K562 (cell line): ENCODE measurements at regions not wholly inside any gene's neighbourhood (a gene's known extent, or its start where the extent isn't known, plus 50 kb on each side); places are given as distances from the start of the nearest gene placed in this dataset.

Experiments used
- ATAC-seq: fragments of 200-7000 bp; cut with Tn5 transposase; 3 replicates; pipeline ENCODE4 v1.9.1; 2020; ENCODE audit warnings: moderate library complexity
- BruUV-seq: library from RNA; stranded (reverse); fragments of 400-500 nt; replicated peaks from 2 replicates; lab custom pipeline; 2021; lab: Mats Ljungman, UMichigan
- CTCF ChIA-PET: fragments of 300-600 bp; formaldehyde crosslinking; extraction: SDS; loops from one replicate; lab custom pipeline; 2021; ENCODE audit warnings: low intra/inter-chr PET ratio; lab: Yijun Ruan, JAX
- POLR2A ChIA-PET: fragments of 300-600, 350-650 bp; sonication (Branson Sonifier 250); formaldehyde crosslinking; extraction: SDS; loops from one replicate; lab custom pipeline; 2021; ENCODE audit warnings: antibody characterized with exemption, inconsistent platforms; lab: Yijun Ruan, JAX
- DNase-seq, 4 experiments: peaks; one replicate each; pipeline versions ENCODE4 v3.0.0 to v3.0.0-alpha.2; 2011 to 2018; ENCODE audit warnings: low spot score in 3 of 4, mixed read lengths in 3 of 4; ENCODE audit errors: extremely low read depth in 1 of 4
- FAIRE-seq: peaks from 2 replicates; lab custom pipeline; 2011; peaks lifted over from hg19 to GRCh38; lab: Jason Lieb, UNC
- H2AFZ ChIP-seq: 2 replicates; pipeline ENCODE4 v1.6.0; 2011; ENCODE audit warnings: low read depth, low read length, control low read depth, inconsistent platforms
- H3K27ac ChIP-seq: fragments of 200-600 bp; 3 replicates; pipeline ENCODE4 v1.8.0; 2011; ENCODE audit warnings: low read depth, mild to moderate bottlenecking, control low read depth, inconsistent platforms, low read length, moderate library complexity, mixed read lengths; ENCODE audit errors: extremely low read depth
- H3K27me3 ChIP-seq, 2 experiments: fragments of 300-600 bp in 1 of 2; 2 replicates in 1 of 2; 3 replicates in 1 of 2; pipeline versions ENCODE4 v1.6.0 to v1.8.0; 2011; ENCODE audit warnings: inconsistent platforms in 2 of 2, low read length in 2 of 2, mild to moderate bottlenecking in 1 of 2, mixed read lengths in 1 of 2, moderate library complexity in 1 of 2; ENCODE audit not compliant: control insufficient read depth in 2 of 2, insufficient read depth in 2 of 2
- H3K36me3 ChIP-seq: fragments of 300-600 bp; 3 replicates; pipeline ENCODE4 v1.8.0; 2011; ENCODE audit warnings: mild to moderate bottlenecking, low read length, inconsistent platforms; ENCODE audit not compliant: control insufficient read depth, insufficient read depth
- H3K4me1 ChIP-seq, 2 experiments: fragments of 200-600 bp in 1 of 2; replicated peaks in 1 of 2; 2 replicates in 1 of 2; 3 replicates in 1 of 2; pipeline versions ENCODE4 v1.5.1 to v1.8.0; 2011; ENCODE audit warnings: inconsistent platforms in 2 of 2, low read length in 2 of 2, mild to moderate bottlenecking in 1 of 2, mixed read lengths in 1 of 2, moderate library complexity in 1 of 2; ENCODE audit not compliant: control insufficient read depth in 2 of 2, insufficient read depth in 2 of 2
- H3K4me2 ChIP-seq: 2 replicates; pipeline ENCODE4 v1.6.1; 2011; ENCODE audit warnings: low read length, control low read depth, inconsistent platforms, mixed read lengths; ENCODE audit not compliant: insufficient read depth
- H3K4me3 ChIP-seq: fragments of 200-600 bp; sonication (generic), shearing (Covaris generic); 2 replicates; pipeline ENCODE4 v1.5.1; 2016; ENCODE audit warnings: control low read depth, inconsistent platforms
- H3K79me2 ChIP-seq: fragments of 200-600 bp; 3 replicates; pipeline ENCODE4 v1.8.0; 2011; ENCODE audit warnings: low read length, inconsistent platforms; ENCODE audit not compliant: control insufficient read depth, insufficient read depth
- H3K9ac ChIP-seq, 2 experiments: 2 replicates each; pipeline versions ENCODE4 v1.6.0 to v1.6.1; 2011; ENCODE audit warnings: low read depth in 2 of 2, low read length in 2 of 2, control low read depth in 1 of 2, inconsistent platforms in 1 of 2, mild to moderate bottlenecking in 1 of 2, mixed read lengths in 1 of 2; ENCODE audit not compliant: insufficient read depth in 1 of 2
- H3K9me1 ChIP-seq: one replicate; pipeline ENCODE4 v1.6.0; 2011; ENCODE audit warnings: inconsistent platforms, mild to moderate bottlenecking, low read length, moderate library complexity; ENCODE audit not compliant: control insufficient read depth, insufficient read depth
- H3K9me3 ChIP-seq: replicated peaks from 2 replicates; pipeline ENCODE4 v1.5.1; 2011; ENCODE audit warnings: low read depth, low read length, inconsistent platforms; ENCODE audit not compliant: control insufficient read depth, insufficient read depth
- H4K20me1 ChIP-seq: replicated peaks from 2 replicates; pipeline ENCODE4 v1.6.1; 2011; ENCODE audit warnings: low read length, inconsistent platforms, mixed read lengths; ENCODE audit not compliant: control insufficient read depth, insufficient read depth
- ATF4 ChIP-seq: fragments of 450-650 bp; formaldehyde crosslinking; IDR thresholded peaks from 2 replicates; pipeline ENCODE4 v1.4.0; 2022; ENCODE audit warnings: mild to moderate bottlenecking, moderate library complexity
- EZH2 ChIP-seq: IDR thresholded peaks from 2 replicates; pipeline ENCODE4 v1.6.1; 2012; ENCODE audit warnings: low read depth, mild to moderate bottlenecking, inconsistent platforms, low read length, borderline replicate concordance
- GABPA ChIP-seq: fragments of 200-800 bp; sonication (Bioruptor generic); conservative IDR thresholded peaks from 2 replicates; pipeline ENCODE4 v1.6.1; 2016; ENCODE audit warnings: low read depth, missing genetic modification characterization, missing compliant biosample characterization
- GTF2B ChIP-seq: IDR thresholded peaks from 2 replicates; pipeline ENCODE4 v1.6.1; 2011; ENCODE audit not compliant: insufficient read length; ENCODE audit errors: extremely low read depth
- IRF1 ChIP-seq: sonication (generic); formaldehyde crosslinking; IDR thresholded peaks from 2 replicates; pipeline ENCODE4 v1.8.0; 2022; ENCODE audit warnings: missing genetic modification reagents, mild to moderate bottlenecking, borderline replicate concordance
- LARP7 ChIP-seq: fragments of 450-650 bp; IDR thresholded peaks from 2 replicates; pipeline ENCODE4 v1.6.1; 2016
- NCOR1 ChIP-seq: fragments of 450-650 bp; IDR thresholded peaks from 2 replicates; pipeline ENCODE4 v1.6.1; 2016; ENCODE audit warnings: mild to moderate bottlenecking, moderate library complexity
- NFIX ChIP-seq: fragments of 250-450 bp; sonication (Bioruptor Pico); IDR thresholded peaks from 2 replicates; pipeline ENCODE4 v1.4.0; 2020; ENCODE audit warnings: low read depth, mild to moderate bottlenecking, moderate library complexity
- NFXL1 ChIP-seq: fragments of 450-650 bp; formaldehyde crosslinking; IDR thresholded peaks from 2 replicates; pipeline ENCODE4 v1.4.0; 2021; ENCODE audit warnings: mild to moderate bottlenecking
- POLR2A ChIP-seq: fragments of 450-650 bp; conservative IDR thresholded peaks from 2 replicates; pipeline ENCODE4 v1.6.1; 2016
- PURB ChIP-seq: sonication (generic); formaldehyde crosslinking; IDR thresholded peaks from 2 replicates; pipeline ENCODE4 v1.9.0; 2021; ENCODE audit warnings: low read depth, mild to moderate bottlenecking, missing genetic modification reagents
- RBM34 ChIP-seq: fragments of 200-400 bp; formaldehyde crosslinking; IDR thresholded peaks from 2 replicates; pipeline ENCODE4 v1.6.1; 2018; ENCODE audit warnings: low read length, borderline replicate concordance; ENCODE audit not compliant: insufficient read depth
- STAT5B ChIP-seq: fragments of 250-450 bp; sonication (Bioruptor Pico); IDR thresholded peaks from 2 replicates; pipeline ENCODE4 v1.8.0; 2021; ENCODE audit warnings: mild to moderate bottlenecking, inconsistent platforms
- TEAD4 ChIP-seq, 2 experiments: sonication (generic) in 1 of 2; formaldehyde crosslinking in 1 of 2; IDR thresholded peaks; 2 replicates each; pipeline versions ENCODE4 v1.6.1 to v1.8.0; 2012 to 2022; ENCODE audit warnings: borderline replicate concordance in 1 of 2, inconsistent platforms in 1 of 2, low read length in 1 of 2, mild to moderate bottlenecking in 1 of 2, missing genetic modification reagents in 1 of 2
- ZNF12 ChIP-seq: sonication (generic); formaldehyde crosslinking; IDR thresholded peaks from 2 replicates; pipeline ENCODE4 v1.4.0; 2020; ENCODE audit warnings: mild to moderate bottlenecking, missing genetic modification reagents
- ZNF143 ChIP-seq: sonication (generic); formaldehyde crosslinking; IDR thresholded peaks from 2 replicates; pipeline ENCODE4 v1.9.0; 2022; ENCODE audit warnings: mild to moderate bottlenecking, missing genetic modification reagents
- ZNF324 ChIP-seq: fragments of 250-450 bp; sonication (Bioruptor Pico); IDR thresholded peaks from 2 replicates; pipeline ENCODE4 v1.4.0; 2020; ENCODE audit warnings: mild to moderate bottlenecking
- ZNF347 ChIP-seq: fragments of 450-650 bp; formaldehyde crosslinking; IDR thresholded peaks from 2 replicates; pipeline ENCODE4 v1.4.0; 2020; ENCODE audit warnings: low read depth, mild to moderate bottlenecking, moderate library complexity
- ZNF511 ChIP-seq: sonication (generic); formaldehyde crosslinking; IDR thresholded peaks from 2 replicates; pipeline ENCODE4 v1.8.0; 2022; ENCODE audit warnings: mild to moderate bottlenecking, missing genetic modification reagents
- WGBS: fragments of 100-300 bp; shearing (Covaris generic); methylation state at CpG from one replicate; pipeline ENCODE4 v1.1.6; 2016; ENCODE audit warnings: low coverage, mixed read lengths; ENCODE audit not compliant: insufficient coverage; ENCODE audit errors: missing lambda C conversion rate; 5-methylcytosine and 5-hydroxymethylcytosine counted together
- in situ Hi-C: fragments of 300-500 bp; cut with MboI; formaldehyde crosslinking; loops from 4 replicates; pipeline ENCODE4 v1.15.0; 2018; ENCODE audit warnings: inconsistent platforms, mixed read lengths
- intact Hi-C: fragments of 100-400 bp; cut with micrococcal nuclease; formaldehyde crosslinking; loops from 2 replicates; pipeline ENCODE4 v1.14.2; 2022

- BruUV-seq: no TSS peak
- ATAC-seq (no peak), DNase-seq (no peak), FAIRE-seq (no peak)
- no peak overlapping the region for H3K9ac ChIP-seq
- 2% methylated on average over 8 of the region's 8 CpGs for WGBS
- H3K79me2 ChIP-seq: no peaks in the 10 kb centered on the region
- intact Hi-C loops: no loop called here
- H4K20me1 ChIP-seq: no peaks in the 10 kb centered on the region
- H3K4me2 ChIP-seq: no peak overlapping the region
- H3K4me1 ChIP-seq: no peaks in the 10 kb centered on the region
- H3K27me3 ChIP-seq: no peaks in the 10 kb centered on the region
- H2AFZ ChIP-seq: no peak overlapping the region
- H3K9me1 ChIP-seq: no peaks in the 10 kb centered on the region
- TF ChIP-seq ZNF324 (CRISPR knock-in tag) (no peak), PURB (no peak), ZNF347 (CRISPR knock-in tag) (no peak), TEAD4 (IDR thresholded peaks at IDR 0.05; ENCODE audit: low read length) (no peak), TEAD4 (CRISPR knock-in tag; IDR thresholded peaks at IDR 0.05; ENCODE audit: borderline replicate concordance) (no peak), STAT5B (CRISPR knock-in tag) (no peak), NFXL1 (CRISPR knock-in tag) (no peak), POLR2A (no peak), NCOR1 (no peak), NFIX (CRISPR knock-in tag) (no peak), ZNF143 (no peak), ATF4 (no peak), RBM34 (no peak), GABPA (tag) (no peak), ZNF511 (no peak), GTF2B (no peak), EZH2 (no peak), IRF1 (CRISPR knock-in tag) (no peak), ZNF12 (CRISPR knock-in tag) (no peak), LARP7 (no peak)
- CTCF ChIA-PET: no interaction called here
- no peak overlapping the region for H3K27ac ChIP-seq
- peaks cover 2% of the 10 kb centered on the region; the same call in 1 of the 2 replicates for H3K9me3 ChIP-seq
- H3K36me3 ChIP-seq: no peaks in the 10 kb centered on the region
- in situ Hi-C loops: no loop called here
- H3K4me3 ChIP-seq: no peak overlapping the region
- POLR2A ChIA-PET: no interaction called here
Observed at GRCh38 chr2:146576339-146577111, 1268.3 kb upstream of the ACVR2A start.
